Kidney (tissue), 13 donors: ENCODE measurements at regions not wholly inside any gene's neighbourhood (a gene's known extent, or its start where the extent isn't known, plus 50 kb on each side); places are given as distances from the start of the nearest gene placed in this dataset.
"Not testable (repeated sequence)": the region's sequence is repeated elsewhere in the genome, so short reads cannot be mapped to it uniquely, and the experiment has no call there.

Experiments
- DNase-seq, 5 donors: peaks; one replicate each; pipeline ENCODE4 v3.0.0-alpha.2; 2013 to 2020
- FAIRE-seq: peaks from 2 replicates; lab custom pipeline; 2012; peaks lifted over from hg19 to GRCh38; lab: Jason Lieb, UNC
- H3K27ac ChIP-seq, 2 donors: one replicate each; pipeline ENCODE4 v1.7.0; 2013; ENCODE audit warnings: low read depth in 2 of 2, low read length in 2 of 2, inconsistent platforms in 1 of 2
- H3K27me3 ChIP-seq: one replicate; pipeline ENCODE4 v1.7.1; 2013; ENCODE audit warnings: low read length, inconsistent platforms; ENCODE audit not compliant: control insufficient read depth, insufficient read depth
- H3K36me3 ChIP-seq, 3 donors: one replicate each; pipeline versions ENCODE4 v1.7.0 to v1.7.1; 2013; ENCODE audit warnings: low read length in 3 of 3, control low read depth in 1 of 3, inconsistent platforms in 1 of 3; ENCODE audit not compliant: insufficient read depth in 3 of 3, control insufficient read depth in 2 of 3
- H3K4me1 ChIP-seq, 3 donors: one replicate each; pipeline versions ENCODE4 v1.7.0 to v1.7.1; 2013; ENCODE audit warnings: low read length in 3 of 3, inconsistent platforms in 1 of 3, low read depth in 1 of 3; ENCODE audit not compliant: control insufficient read depth in 2 of 3, insufficient read depth in 2 of 3
- H3K4me3 ChIP-seq, 3 donors: one replicate each; pipeline versions ENCODE4 v1.7.0 to v1.8.1; 2013; ENCODE audit warnings: low read length in 3 of 3, control low read depth in 1 of 3, inconsistent platforms in 1 of 3
- H3K9ac ChIP-seq, 3 donors: one replicate each; pipeline versions ENCODE4 v1.7.0 to v1.7.1; 2013; ENCODE audit warnings: low read length in 3 of 3, control low read depth in 1 of 3, inconsistent platforms in 1 of 3
- H3K9me3 ChIP-seq, 3 donors: one replicate each; pipeline versions ENCODE4 v1.7.0 to v1.7.1; 2013; ENCODE audit warnings: low read length in 3 of 3, control low read depth in 1 of 3, inconsistent platforms in 1 of 3; ENCODE audit not compliant: control insufficient read depth in 2 of 3, insufficient read depth in 1 of 3
- CTCF ChIP-seq: IDR thresholded peaks from 3 replicates; pipeline ENCODE4 v1.5.1; 2012; ENCODE audit warnings: mild to moderate bottlenecking, moderate library complexity, borderline replicate concordance; ENCODE audit not compliant: insufficient read depth; ENCODE audit errors: extremely low read depth
- intact Hi-C: fragments of 100-400 bp; cut with DNase I; formaldehyde crosslinking; loops from one replicate; pipeline ENCODE4 v1.11.1; 2022
- donor health status: control.
- donor health status: control.
- donor health status: control.
- donor health status: control.
- donor health status: control.
- donor health status: DM: yes; HTN: yes; CAD: no.
- donor health status: Normal renal cell carcinoma (clear cell type).

GRCh38 chr10:118812393-118812740 is 57.6 kb upstream of the CACUL1 start:
- Histone ChIP-seq H3K36me3 (no peaks in the 10 kb centered on the region), H3K4me3 (no peak overlapping the region), H3K4me1 (no peaks in the 10 kb centered on the region), H3K9ac (no peak overlapping the region), H3K27me3 (no peaks in the 10 kb centered on the region), H3K9me3 (peaks cover 0 to 4% (median 0%) of the 10 kb centered on the region in 3 donors), H3K27ac (no peak overlapping the region)
- TF ChIP-seq CTCF: no peak
- no peak for FAIRE-seq
- intact Hi-C loops: no loop called here
- peak in 1 of 5 donors; percentile 15 for DNase-seq

- intact Hi-C loops, H3K27me3 ChIP-seq, DNase-seq, FAIRE-seq, H3K36me3 ChIP-seq, H3K4me3 ChIP-seq, H3K9me3 ChIP-seq, H3K27ac ChIP-seq, H3K9ac ChIP-seq, H3K4me1 ChIP-seq: not testable (repeated sequence)
Measured at GRCh38 chr10:118813001-118813400, 58.2 kb upstream of the CACUL1 start.

- Histone ChIP-seq H3K9me3 (peaks cover 0 to 4% (median 0%) of the 10 kb centered on the region in 3 donors), H3K9ac (no peak overlapping the region), H3K4me1 (no peaks in the 10 kb centered on the region), H3K27ac (no peak overlapping the region), H3K4me3 (no peak overlapping the region), H3K27me3 (no peaks in the 10 kb centered on the region), H3K36me3 (no peaks in the 10 kb centered on the region)
- FAIRE-seq (no peak), DNase-seq (no peak)
- intact Hi-C loops: no loop called here
- TF ChIP-seq CTCF: no peak
Measured at GRCh38 chr10:118816471-118817168, 61.9 kb upstream of the CACUL1 start.

- H3K27me3 ChIP-seq: no peaks in the 10 kb centered on the region
- no peak overlapping the region for H3K27ac ChIP-seq
- intact Hi-C loops: no loop called here
- TF ChIP-seq CTCF: no peak
- no peak overlapping the region for H3K4me3 ChIP-seq
- H3K4me1 ChIP-seq: no peaks in the 10 kb centered on the region
- no peak for FAIRE-seq
- no peak for DNase-seq
- no peak overlapping the region for H3K9ac ChIP-seq
- H3K36me3 ChIP-seq: no peaks in the 10 kb centered on the region
- H3K9me3 ChIP-seq: peaks cover 0 to 4% (median 0%) of the 10 kb centered on the region in 3 donors
Measured at GRCh38 chr10:118817328-118818068, 62.7 kb upstream of the CACUL1 start.
